Retinal pigment epithelial cell (primary cell): ENCODE measurements at regions not wholly inside any gene's neighbourhood (a gene's known extent, or its start where the extent isn't known, plus 50 kb on each side); places are given as distances from the start of the nearest gene placed in this dataset.
A peak's percentile ranks its signal among the peaks of the same experiment; 100 is the strongest.
"Not testable (repeated sequence)": the region's sequence is repeated elsewhere in the genome, so short reads cannot be mapped to it uniquely, and the experiment has no call there.

ENCODE experiments used
- DNase-seq: peaks from one replicate; pipeline ENCODE4 v3.0.0-alpha.2; 2010; ENCODE audit warnings: low read depth
- H3K4me3 ChIP-seq: 2 replicates; pipeline ENCODE4 v1.5.1; 2011; ENCODE audit warnings: mild to moderate bottlenecking, low read length, control low read depth, moderate library complexity
- CTCF ChIP-seq: conservative IDR thresholded peaks from 2 replicates; pipeline ENCODE4 v1.5.1; 2011; ENCODE audit warnings: low read depth, low read length, control low read depth, inconsistent platforms

DNA sequence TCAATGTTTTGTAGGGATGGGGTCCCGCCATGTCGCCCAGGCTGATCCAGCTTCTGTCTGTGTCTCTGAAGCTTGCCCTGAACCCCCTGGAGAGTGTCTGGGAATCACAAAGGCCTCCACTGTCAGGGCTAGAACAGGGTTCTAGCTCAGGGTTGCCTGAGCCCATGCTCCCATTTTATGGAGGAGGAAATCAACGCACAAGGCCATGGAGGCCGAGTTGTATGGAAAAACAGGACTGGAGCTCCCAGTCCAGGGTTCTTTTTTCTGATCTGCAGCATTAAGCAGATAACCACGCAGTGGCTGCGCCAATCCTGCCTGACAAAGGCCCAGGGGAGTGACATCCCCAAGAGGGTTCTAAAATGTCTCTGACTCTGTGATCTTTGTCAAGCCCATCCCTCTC is 67.6 kb upstream of the NBPF3 start:
- no peak overlapping the region for H3K4me3 ChIP-seq
- TF ChIP-seq CTCF, result no peak
- DNase-seq, result no peak

GRCh38 chr1:21369905-21370304 is 70.0 kb upstream of the NBPF3 start:
- H3K4me3 ChIP-seq, result no peak overlapping the region
- TF ChIP-seq CTCF, result no peak
- no peak for DNase-seq

- DNase-seq, result peak; percentile 29
- H3K4me3 ChIP-seq, result no peak overlapping the region
- TF ChIP-seq CTCF, result peak; percentile 100
These were observed 71.2 kb upstream of the NBPF3 start for GRCh38 chr1:21368515-21369289.

GRCh38 chr1:21367973-21368514 is 71.9 kb upstream of the NBPF3 start:
- DNase-seq, H3K4me3 ChIP-seq: not testable (repeated sequence)

DNA sequence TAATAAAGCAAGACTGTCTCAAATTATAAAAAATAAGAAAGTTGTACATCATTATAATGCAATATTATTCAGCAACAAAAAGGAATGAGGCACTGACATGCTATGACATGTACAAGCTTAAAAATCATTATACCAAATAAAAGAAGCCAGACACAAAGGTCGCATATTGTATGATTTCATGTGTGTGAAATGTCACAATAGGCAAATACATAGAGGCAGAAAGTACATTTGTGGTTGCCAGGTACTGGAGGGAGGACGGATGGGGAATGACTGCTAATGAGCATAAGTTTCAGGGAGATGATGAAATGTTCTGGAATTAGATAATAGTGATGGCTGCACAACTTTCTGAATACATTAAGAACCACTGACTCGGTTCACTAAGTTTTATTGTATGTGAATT is 73.6 kb upstream of the NBPF3 start:
- TF ChIP-seq CTCF, result no peak
- no peak overlapping the region for H3K4me3 ChIP-seq
- no peak for DNase-seq

GRCh38 chr1:21365036-21365435 is 74.8 kb upstream of the ECE1 start:
- H3K4me3 ChIP-seq, result no peak overlapping the region
- DNase-seq, result no peak
- TF ChIP-seq CTCF, result no peak

DNA sequence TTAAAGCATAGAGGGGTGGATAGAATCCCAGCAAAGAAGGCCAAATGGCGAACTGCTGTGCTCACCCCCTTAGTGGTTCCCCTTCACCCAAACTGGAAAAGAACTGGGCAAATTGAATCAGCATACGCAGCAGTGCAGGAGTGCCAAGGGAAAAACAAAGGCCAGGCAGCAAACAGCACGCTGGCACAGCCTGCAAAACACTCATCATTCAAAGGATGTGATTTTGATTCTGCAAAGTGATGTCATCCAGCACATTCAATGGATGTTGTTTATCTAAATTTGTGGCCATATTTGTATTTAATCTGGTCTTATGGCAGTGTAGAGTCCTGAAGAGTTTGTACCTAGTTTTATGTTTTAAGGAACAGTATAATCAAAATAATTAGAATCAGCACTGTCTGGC is 71.8 kb upstream of the ECE1 start:
- DNase-seq, result no peak
- no peak for TF ChIP-seq CTCF
- no peak overlapping the region for H3K4me3 ChIP-seq
